SK-N-SH treated with all-trans-retinoic acid at 6 μM for 48 hours (cell line): ENCODE measurements at regions not wholly inside any gene's neighbourhood (a gene's known extent, or its start where the extent isn't known, plus 50 kb on each side); places are given as distances from the start of the nearest gene placed in this dataset.
"Not testable (repeated sequence)": the region's sequence is repeated elsewhere in the genome, so short reads cannot be mapped to it uniquely, and the experiment has no call there.

Source experiments
- ATAC-seq: fragments of 200-7000 bp; cut with Tn5 transposase; 3 replicates; pipeline ENCODE4 v1.9.1; 2020; ENCODE audit warnings: mild to moderate bottlenecking, moderate library complexity
- ARNTL ChIP-seq: fragments of 450-650 bp; formaldehyde crosslinking; IDR thresholded peaks from 2 replicates; pipeline ENCODE4 v1.5.0; 2020; ENCODE audit warnings: low read depth, mild to moderate bottlenecking, moderate library complexity, borderline replicate concordance
- BACH2 ChIP-seq: fragments of 250-450 bp; sonication (Bioruptor Pico); IDR thresholded peaks from 2 replicates; pipeline ENCODE4 v1.9.0; 2021; ENCODE audit warnings: mild to moderate bottlenecking, borderline replicate concordance
- CREB5 ChIP-seq: fragments of 250-450 bp; sonication (Bioruptor Pico); IDR thresholded peaks from 2 replicates; pipeline ENCODE4 v1.5.1; 2020; ENCODE audit warnings: low read depth, mild to moderate bottlenecking, moderate library complexity
- CSDC2 ChIP-seq: fragments of 250-450 bp; sonication (Bioruptor Pico); IDR thresholded peaks from 2 replicates; pipeline ENCODE4 v1.5.0; 2020; ENCODE audit warnings: mild to moderate bottlenecking, moderate library complexity
- CSRNP3 ChIP-seq: fragments of 250-450 bp; sonication (Bioruptor Pico); IDR thresholded peaks from 2 replicates; pipeline ENCODE4 v1.5.1; 2021; ENCODE audit warnings: mild to moderate bottlenecking, moderate library complexity
- ESRRG ChIP-seq: fragments of 250-450 bp; sonication (Bioruptor Pico); IDR thresholded peaks from 2 replicates; pipeline ENCODE4 v1.6.1; 2021; ENCODE audit warnings: mild to moderate bottlenecking
- GLIS3 ChIP-seq: fragments of 250-450 bp; sonication (Bioruptor Pico); IDR thresholded peaks from 2 replicates; pipeline ENCODE4 v1.5.0; 2020; ENCODE audit warnings: mild to moderate bottlenecking, moderate library complexity
- ISL1 ChIP-seq: fragments of 250-450 bp; sonication (Bioruptor Pico); IDR thresholded peaks from 2 replicates; pipeline ENCODE4 v2.1.2; 2022; ENCODE audit warnings: mild to moderate bottlenecking, moderate library complexity
- POU6F1 ChIP-seq: fragments of 250-450 bp; sonication (Bioruptor Pico); IDR thresholded peaks from 2 replicates; pipeline ENCODE4 v1.8.0; 2021; ENCODE audit warnings: low read depth, mild to moderate bottlenecking, moderate library complexity, borderline replicate concordance
- PPARA ChIP-seq: fragments of 250-450 bp; sonication (Bioruptor Pico); IDR thresholded peaks from 2 replicates; pipeline ENCODE4 v1.5.0; 2020; ENCODE audit warnings: mild to moderate bottlenecking, borderline replicate concordance
- SNAI2 ChIP-seq: fragments of 250-450 bp; sonication (Bioruptor Pico); IDR thresholded peaks from 2 replicates; pipeline ENCODE4 v1.5.0; 2020; ENCODE audit warnings: mild to moderate bottlenecking, moderate library complexity
- TCF4 ChIP-seq: fragments of 250-450 bp; sonication (Bioruptor Pico); IDR thresholded peaks from 2 replicates; pipeline ENCODE4 v1.8.0; 2021; ENCODE audit warnings: mild to moderate bottlenecking, moderate library complexity, borderline replicate concordance
- TSHZ2 ChIP-seq: fragments of 250-450 bp; sonication (Bioruptor Pico); IDR thresholded peaks from 2 replicates; pipeline ENCODE4 v1.5.0; 2020; ENCODE audit warnings: mild to moderate bottlenecking, moderate library complexity
- ZC3H10 ChIP-seq: fragments of 250-450 bp; sonication (Bioruptor Pico); IDR thresholded peaks from 2 replicates; pipeline ENCODE4 v1.5.1; 2021; ENCODE audit warnings: mild to moderate bottlenecking, moderate library complexity
- ZFP30 ChIP-seq: fragments of 450-650 bp; formaldehyde crosslinking; IDR thresholded peaks from 2 replicates; pipeline ENCODE4 v1.5.0; 2022; ENCODE audit warnings: mild to moderate bottlenecking, moderate library complexity
- ZNF565 ChIP-seq: fragments of 450-650 bp; formaldehyde crosslinking; conservative IDR thresholded peaks from 2 replicates; pipeline ENCODE4 v1.5.0; 2020; ENCODE audit warnings: low read depth, mild to moderate bottlenecking, moderate library complexity
- ZNF70 ChIP-seq: fragments of 450-650 bp; formaldehyde crosslinking; IDR thresholded peaks from 2 replicates; pipeline ENCODE4 v1.5.0; 2020; ENCODE audit warnings: mild to moderate bottlenecking, moderate library complexity
- ZNF8 ChIP-seq: fragments of 450-650 bp; formaldehyde crosslinking; IDR thresholded peaks from 2 replicates; pipeline ENCODE4 v1.5.0; 2020; ENCODE audit warnings: mild to moderate bottlenecking, moderate library complexity

GRCh38 chr13:111060237-111060919 lies 54.7 kb upstream of the ARHGEF7 start (continued):
- no peak for TF ChIP-seq TSHZ2

- no peak for TF ChIP-seq CSDC2 (CRISPR knock-in tag)
- no peak for TF ChIP-seq ISL1 (CRISPR knock-in tag)
- TF ChIP-seq CREB5: no peak
- no peak for TF ChIP-seq GLIS3 (CRISPR knock-in tag)
- no peak for TF ChIP-seq ARNTL (CRISPR knock-in tag)
- TF ChIP-seq ZC3H10: no peak
- no peak for TF ChIP-seq ZNF70
- no peak for TF ChIP-seq ZNF565 (CRISPR knock-in tag)
- ATAC-seq: no peak
These were observed 56.2 kb upstream of the ARHGEF7 start for GRCh38 chr13:111058796-111059506.

- not testable (repeated sequence) for ATAC-seq
These were observed 56.8 kb upstream of the ARHGEF7 start for GRCh38 chr13:111058339-111058738.

- not testable (repeated sequence) for ATAC-seq
These were observed 63.3 kb upstream of the ARHGEF7 start for GRCh38 chr13:111051726-111052232.

GRCh38 chr13:111051041-111051725 lies 63.9 kb upstream of the ARHGEF7 start:
- no peak for TF ChIP-seq ZC3H10
- no peak for TF ChIP-seq BACH2 (CRISPR knock-in tag)
- TF ChIP-seq CSRNP3 (CRISPR knock-in tag): no peak
- no peak for TF ChIP-seq ARNTL (CRISPR knock-in tag)
- TF ChIP-seq CSDC2 (CRISPR knock-in tag): no peak
- no peak for TF ChIP-seq SNAI2
- TF ChIP-seq TCF4 (CRISPR knock-in tag): no peak
- TF ChIP-seq TSHZ2: no peak
- no peak for TF ChIP-seq GLIS3 (CRISPR knock-in tag)
- no peak for TF ChIP-seq ZNF8 (CRISPR knock-in tag)
- TF ChIP-seq ZFP30 (CRISPR knock-in tag): no peak
- TF ChIP-seq POU6F1 (CRISPR knock-in tag): no peak
- TF ChIP-seq ESRRG (CRISPR knock-in tag): no peak
- no peak for TF ChIP-seq CREB5
- no peak for TF ChIP-seq PPARA (CRISPR knock-in tag)
- no peak for TF ChIP-seq ZNF565 (CRISPR knock-in tag)
- TF ChIP-seq, all 23 proteins: peak for 0
- ATAC-seq: no peak
